Endometrial microvascular endothelial cells (primary cell): ENCODE measurements at regions not wholly inside any gene's neighbourhood (a gene's known extent, or its start where the extent isn't known, plus 50 kb on each side); places are given as distances from the start of the nearest gene placed in this dataset.

Experiments
- in situ Hi-C: cut with HindIII; loops from 2 replicates; pipeline ENCODE4 v1.10.0; 2017; ENCODE audit warnings: low sequenced_read_pairs, low pct_unique_long_range_greater_than_20kb; ENCODE audit errors: inconsistent ontology term

DNA sequence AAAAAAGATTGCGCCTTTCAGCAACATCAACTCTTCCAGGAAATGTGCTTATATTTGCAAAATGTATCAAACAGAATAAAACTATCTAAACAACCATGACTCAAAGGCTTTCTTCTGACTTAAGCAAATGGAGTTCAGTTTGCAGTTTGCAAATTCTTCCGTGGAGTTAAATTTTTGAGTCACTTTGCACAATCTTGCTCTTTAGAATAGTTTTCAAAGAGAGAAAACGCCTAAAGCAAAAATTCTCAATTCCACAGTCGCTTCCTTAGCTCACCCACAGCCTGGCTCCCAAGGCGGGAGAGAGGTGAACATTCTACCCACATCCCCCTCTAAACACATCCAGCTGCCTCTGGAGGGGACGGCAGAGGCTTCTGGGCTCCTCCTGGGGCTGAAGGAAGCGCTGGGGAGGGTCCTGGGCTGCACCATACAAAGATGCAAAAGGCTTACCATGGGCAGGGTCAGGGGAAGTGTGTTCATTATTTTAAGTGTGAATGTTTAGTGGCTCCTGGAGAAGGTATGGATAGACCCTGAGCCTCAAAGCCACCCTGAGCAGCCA, 1487.3 kb downstream of the TBC1D22A start:
- in situ Hi-C loops, result no loop called here

- in situ Hi-C loops, result no loop called here
These were observed 1486.5 kb downstream of the TBC1D22A start for GRCh38 chr22:48248901-48249455.

DNA sequence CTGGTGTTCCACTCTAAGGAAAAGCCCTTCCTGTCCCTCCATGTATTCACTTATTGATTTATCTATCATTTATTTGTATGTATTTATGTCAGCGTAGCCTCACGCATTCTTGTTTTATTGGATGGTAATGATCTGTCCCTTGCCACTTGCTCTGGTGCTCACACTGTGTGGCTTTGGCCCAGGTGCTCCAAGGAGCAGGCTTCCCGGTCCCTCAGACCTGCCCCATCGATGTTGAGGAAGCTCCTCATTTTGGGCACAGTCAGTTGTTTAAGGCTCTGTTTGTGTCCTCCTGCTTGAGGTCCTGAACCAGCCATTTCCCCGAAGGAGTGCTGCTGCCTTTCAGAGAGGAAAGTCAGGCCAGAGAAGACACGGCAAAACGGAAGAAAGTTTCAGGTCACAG, 1485.4 kb downstream of the TBC1D22A start:
- in situ Hi-C loops, result no loop called here

- in situ Hi-C loops, result no loop called here
These were observed 1482.7 kb downstream of the TBC1D22A start for GRCh38 chr22:48245196-48245485.

DNA sequence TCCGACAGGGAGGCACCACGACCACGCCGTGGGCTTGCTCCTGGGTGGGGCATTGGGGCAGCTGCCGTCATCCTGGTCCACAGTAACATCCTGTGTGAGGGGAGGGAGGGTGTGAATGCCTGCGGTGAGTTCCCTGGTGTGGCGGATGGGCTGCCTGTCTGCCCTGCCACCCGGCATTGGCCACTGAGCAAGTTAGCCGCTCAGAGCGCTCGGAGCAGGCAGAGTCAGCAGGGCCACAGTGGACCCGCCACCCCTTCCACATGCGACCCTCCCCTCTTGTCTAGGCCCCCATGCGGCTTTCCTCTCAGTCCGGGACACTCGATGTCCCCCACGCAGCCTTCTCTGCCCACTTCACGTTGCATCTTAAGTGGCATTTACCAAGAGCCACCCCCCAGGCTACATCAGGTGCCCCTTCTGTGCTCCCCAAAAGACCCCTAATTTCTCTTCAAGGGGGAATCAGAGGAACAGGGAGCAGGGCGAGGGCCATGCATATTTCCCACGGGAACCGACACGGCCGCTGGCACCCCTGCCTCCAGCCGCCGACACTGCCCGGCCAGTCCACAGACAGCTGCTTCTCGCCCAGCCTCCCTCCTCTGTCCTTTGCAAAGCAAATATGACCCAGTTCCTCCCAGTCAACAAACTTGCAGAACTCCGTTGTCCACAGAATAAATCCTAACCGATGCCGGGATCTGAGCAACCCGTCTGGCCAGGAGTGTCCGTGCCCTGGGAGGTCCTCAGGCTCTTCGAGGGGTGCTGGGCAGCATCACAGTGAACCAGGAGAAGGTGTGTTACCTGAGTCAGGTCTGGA, 1482.1 kb downstream of the TBC1D22A start:
- in situ Hi-C loops, result no loop called here

GRCh38 chr22:48242461-48242864, 1480.0 kb downstream of the TBC1D22A start:
- in situ Hi-C loops, result no loop called here

- in situ Hi-C loops, result no loop called here
These were observed 1479.2 kb downstream of the TBC1D22A start for GRCh38 chr22:48241658-48242057.

DNA sequence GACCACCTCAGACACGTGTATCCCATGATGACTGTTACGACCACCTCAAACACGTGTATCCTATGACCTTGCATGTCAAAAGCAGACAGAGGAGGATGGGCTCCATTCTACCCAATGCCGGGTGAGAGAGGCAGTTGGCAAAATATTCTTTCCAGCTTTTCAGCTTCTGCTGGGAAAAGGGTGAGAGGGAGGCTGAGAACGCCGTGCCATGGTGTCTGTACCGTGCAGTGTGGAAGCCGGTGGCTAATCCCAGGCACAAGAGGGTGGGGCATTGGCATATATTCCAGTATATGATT, 1478.4 kb downstream of the TBC1D22A start:
- in situ Hi-C loops, result no loop called here

DNA sequence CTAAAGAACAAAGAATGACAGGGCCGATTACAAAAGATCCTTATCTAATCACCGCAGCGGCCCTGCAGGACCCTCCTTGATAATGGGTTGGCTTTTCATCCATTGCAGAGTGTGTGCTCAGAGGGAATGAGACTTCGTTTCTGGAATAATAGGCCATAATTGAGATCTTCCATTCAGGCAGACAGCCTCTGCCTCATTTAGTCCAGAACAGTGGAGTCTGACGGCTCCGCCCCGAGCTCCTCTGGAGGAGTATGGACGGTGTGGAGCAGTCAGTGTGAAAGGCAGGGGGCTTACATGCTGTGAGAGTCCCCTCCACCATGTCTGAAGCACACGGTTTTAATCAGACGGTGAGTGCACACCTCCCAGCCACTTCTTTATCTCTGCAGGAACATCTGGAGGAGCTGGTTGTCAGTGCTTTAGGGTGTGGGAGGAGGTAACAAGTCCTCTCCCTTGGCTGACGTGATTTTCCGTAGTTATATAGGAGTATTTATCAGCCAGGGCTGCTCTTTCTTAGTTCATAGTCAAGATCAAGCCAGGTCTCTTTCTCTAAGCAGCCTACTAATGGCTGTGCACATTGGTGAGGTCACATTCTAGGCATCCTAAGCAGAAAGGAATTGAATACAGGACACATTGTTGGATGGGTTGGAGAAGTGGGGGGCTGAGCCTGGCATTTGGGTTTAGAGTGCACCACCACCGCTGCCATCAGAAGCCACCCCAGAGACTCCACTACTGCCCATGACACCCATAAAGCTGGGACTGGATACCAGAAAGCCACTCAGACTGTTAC, 1477.9 kb downstream of the TBC1D22A start:
- in situ Hi-C loops, result no loop called here

DNA sequence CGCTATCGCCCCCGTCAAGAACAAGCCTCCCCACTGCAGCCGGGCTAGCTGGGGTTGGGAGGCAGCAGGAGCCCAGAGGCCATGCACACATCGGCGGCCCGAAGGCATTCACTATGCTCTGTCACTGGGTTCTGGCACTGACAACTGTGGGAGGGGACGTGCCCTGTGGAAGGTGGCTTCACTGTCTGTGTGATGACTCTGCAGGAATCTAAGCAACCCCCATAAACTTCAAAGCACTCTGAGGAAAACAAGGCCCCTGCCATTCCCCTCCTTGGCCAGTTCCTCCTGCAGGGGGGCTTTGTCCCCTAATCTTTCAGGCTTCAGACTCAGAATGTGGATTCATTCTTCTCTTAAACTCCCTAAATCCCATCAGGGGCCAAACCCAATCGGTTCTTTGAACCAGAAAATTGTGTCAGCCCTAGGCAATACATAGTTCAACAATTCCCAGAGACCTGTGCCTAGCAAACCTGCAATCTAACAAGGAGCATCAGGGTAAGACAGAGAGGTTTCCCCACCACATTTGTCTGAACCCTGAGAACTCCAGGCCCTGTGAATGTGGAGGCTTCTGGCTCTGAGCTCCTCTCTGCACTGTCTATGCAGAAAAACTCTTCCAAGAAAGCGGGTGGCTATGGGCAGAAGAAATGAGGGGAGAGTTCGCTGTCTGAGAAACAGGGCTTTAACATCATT, 1477.2 kb downstream of the TBC1D22A start:
- in situ Hi-C loops, result no loop called here

DNA sequence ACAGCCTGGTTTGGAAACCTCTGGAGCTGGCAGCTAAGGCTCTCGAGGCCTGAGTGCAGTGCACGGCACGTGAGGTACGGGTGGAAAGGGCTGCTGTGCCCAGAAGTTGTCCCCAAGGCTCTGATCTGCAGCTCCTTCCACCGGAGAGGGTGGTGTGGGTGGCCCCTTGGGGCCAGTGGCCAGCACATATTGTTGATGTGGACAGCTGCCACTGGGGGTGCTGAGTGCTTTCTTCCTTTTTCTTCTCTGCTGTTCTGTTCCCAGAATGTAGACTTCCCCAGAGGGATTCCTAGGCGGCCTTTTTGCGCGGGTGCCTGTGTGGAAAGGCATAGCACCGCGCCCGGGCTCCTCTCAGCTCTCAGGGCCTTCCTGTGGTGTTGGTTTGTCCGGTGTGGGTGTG, 1476.5 kb downstream of the TBC1D22A start:
- in situ Hi-C loops, result no loop called here

- in situ Hi-C loops, result no loop called here
These were observed 1476.0 kb downstream of the TBC1D22A start for GRCh38 chr22:48238284-48238915.

DNA sequence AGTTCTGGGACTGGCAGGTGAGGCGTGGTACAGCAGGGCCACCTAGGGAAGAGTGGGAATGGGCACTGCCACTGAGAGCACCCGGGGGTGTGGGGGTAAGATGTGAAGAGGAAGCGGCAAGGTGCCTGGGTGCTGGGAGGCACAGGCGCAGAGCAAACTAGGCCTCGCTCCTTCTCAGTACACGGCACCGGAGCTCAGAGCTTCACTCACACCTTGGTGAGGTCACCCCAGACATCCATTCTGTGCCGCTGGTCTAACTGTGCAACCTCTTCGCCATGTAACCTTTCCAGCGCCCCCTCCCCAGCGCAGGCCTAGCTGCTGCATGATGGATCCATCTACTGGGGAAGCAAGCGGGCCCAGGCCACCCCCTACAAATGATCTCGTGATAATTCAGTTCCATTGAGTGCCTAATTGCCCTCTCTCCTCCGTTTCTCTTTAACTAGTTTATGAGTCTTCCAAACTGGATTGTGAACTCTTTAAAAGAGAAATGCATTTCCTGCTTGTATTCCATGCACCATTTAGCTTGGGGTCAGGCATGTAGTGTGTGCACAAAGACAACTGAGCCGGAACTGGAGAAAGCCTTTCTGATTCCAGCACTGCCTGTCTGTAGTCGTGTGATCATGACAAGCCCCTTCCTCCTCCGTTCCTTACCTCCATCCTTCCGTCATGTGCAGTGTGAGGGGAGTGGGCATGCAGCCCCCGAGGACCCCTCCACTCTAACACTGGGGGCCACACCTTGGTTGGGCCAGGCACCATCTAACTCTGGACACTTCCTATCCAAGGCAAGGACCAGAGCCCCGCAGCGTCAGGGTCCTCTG, 1475.2 kb downstream of the TBC1D22A start:
- in situ Hi-C loops, result no loop called here

DNA sequence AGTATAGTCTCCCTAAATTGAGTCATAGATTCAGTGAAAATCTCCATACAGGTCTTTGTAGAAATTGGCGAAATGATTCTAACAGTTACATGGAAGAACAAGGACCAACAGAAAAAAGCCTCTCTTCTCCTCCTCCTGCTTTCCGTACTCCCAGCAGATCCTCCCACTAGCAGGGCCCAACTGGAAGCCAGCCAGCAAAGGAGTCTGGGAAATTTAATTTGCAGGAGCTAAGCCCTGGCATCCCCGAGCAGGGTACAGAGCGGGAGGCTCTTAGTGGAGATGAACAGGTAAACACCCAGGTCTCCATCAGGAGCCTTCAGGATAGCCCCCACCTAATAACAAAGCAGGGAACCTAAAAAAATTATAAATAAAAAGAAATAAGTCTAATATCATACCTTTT, 1473.8 kb downstream of the TBC1D22A start:
- in situ Hi-C loops, result no loop called here

GRCh38 chr22:48235744-48236143, 1473.3 kb downstream of the TBC1D22A start:
- in situ Hi-C loops, result no loop called here

GRCh38 chr22:48234011-48234410, 1471.6 kb downstream of the TBC1D22A start:
- in situ Hi-C loops, result no loop called here

GRCh38 chr22:48233586-48233985, 1471.1 kb downstream of the TBC1D22A start:
- in situ Hi-C loops, result no loop called here

- in situ Hi-C loops, result no loop called here
These were observed 1466.0 kb downstream of the TBC1D22A start for GRCh38 chr22:48228468-48228867.
